ENCODE measurements at regions not wholly inside any gene's neighbourhood (a gene's known extent, or its start where the extent isn't known, plus 50 kb on each side); places are given as distances from the start of the nearest gene placed in this dataset.

- Histone ChIP-seq H3K4me3 (no peak overlapping the region), H3K36me3 (no peaks in the 10 kb centered on the region), H3K4me1 (no peaks in the 10 kb centered on the region), H3K27me3 (no peaks in the 10 kb centered on the region), H3K27ac (no peak overlapping the region), H3K9me3 (no peaks in the 10 kb centered on the region)
- no peak for DNase-seq
- TF ChIP-seq, protein P1, sequence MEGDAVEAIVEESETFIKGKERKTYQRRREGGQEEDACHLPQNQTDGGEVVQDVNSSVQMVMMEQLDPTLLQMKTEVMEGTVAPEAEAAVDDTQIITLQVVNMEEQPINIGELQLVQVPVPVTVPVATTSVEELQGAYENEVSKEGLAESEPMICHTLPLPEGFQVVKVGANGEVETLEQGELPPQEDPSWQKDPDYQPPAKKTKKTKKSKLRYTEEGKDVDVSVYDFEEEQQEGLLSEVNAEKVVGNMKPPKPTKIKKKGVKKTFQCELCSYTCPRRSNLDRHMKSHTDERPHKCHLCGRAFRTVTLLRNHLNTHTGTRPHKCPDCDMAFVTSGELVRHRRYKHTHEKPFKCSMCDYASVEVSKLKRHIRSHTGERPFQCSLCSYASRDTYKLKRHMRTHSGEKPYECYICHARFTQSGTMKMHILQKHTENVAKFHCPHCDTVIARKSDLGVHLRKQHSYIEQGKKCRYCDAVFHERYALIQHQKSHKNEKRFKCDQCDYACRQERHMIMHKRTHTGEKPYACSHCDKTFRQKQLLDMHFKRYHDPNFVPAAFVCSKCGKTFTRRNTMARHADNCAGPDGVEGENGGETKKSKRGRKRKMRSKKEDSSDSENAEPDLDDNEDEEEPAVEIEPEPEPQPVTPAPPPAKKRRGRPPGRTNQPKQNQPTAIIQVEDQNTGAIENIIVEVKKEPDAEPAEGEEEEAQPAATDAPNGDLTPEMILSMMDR (IDR thresholded peaks at IDR 0.05) = no peak
- TF ChIP-seq POLR2A (IDR thresholded peaks at IDR 0.05) = no peak
Observed at GRCh38 chr5:152456815-152457443, 51.9 kb upstream of the NMUR2 start.

DNA sequence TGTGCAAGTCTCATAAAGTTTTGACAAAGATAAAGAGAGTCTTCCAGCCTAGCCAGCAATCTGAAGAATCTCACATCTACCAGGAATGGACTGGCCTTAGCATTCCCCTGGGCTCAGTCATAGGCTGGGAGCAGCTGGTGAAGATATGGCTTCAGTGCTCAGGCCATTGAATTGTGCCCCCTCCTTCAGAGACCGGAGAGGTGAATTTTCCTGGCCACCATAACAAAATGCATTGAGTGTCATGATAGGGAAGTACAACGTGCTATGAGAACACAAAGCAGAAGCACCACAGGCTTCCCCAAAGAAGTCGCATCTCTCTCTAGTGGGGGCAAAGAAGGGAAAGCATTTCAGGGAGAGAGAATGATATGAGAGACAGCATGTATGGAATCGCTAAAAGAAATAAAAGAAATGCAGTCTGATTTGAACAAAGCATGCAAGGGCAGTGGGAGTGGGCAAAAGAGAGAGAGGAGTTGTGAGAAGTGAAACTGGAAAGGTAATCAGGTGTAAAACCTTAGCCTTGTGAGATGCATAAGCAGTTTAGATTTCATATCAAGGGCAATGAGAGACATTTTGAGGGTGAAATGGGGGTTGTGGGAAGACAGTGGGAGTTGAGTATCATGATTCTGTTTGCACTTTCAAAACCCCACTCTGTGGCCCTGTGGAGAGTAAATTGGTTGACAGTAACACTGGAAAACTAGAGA, 57.1 kb upstream of the NMUR2 start:
- DNase-seq = no peak
- H3K27ac ChIP-seq = no peak overlapping the region
- TF ChIP-seq, protein P1 (IDR thresholded peaks at IDR 0.05) = no peak
- TF ChIP-seq POLR2A (IDR thresholded peaks at IDR 0.05) = no peak

GRCh38 chr5:152464048-152464447, 59.0 kb upstream of the NMUR2 start:
- DNase-seq = no peak
- H3K9me3 ChIP-seq = no peaks in the 10 kb centered on the region
- no peaks in the 10 kb centered on the region for H3K36me3 ChIP-seq
- H3K27me3 ChIP-seq = no peaks in the 10 kb centered on the region
- no peak for TF ChIP-seq POLR2A (IDR thresholded peaks at IDR 0.05)
- TF ChIP-seq, protein P1 (IDR thresholded peaks at IDR 0.05) = no peak
- H3K27ac ChIP-seq = no peak overlapping the region
- H3K4me1 ChIP-seq = no peaks in the 10 kb centered on the region
- H3K4me3 ChIP-seq = no peak overlapping the region

More for the DNA sequence above, 57.1 kb upstream of the NMUR2 start:
- Histone ChIP-seq H3K4me1 (no peaks in the 10 kb centered on the region), H3K27me3 (no peaks in the 10 kb centered on the region), H3K36me3 (no peaks in the 10 kb centered on the region), H3K4me3 (no peak overlapping the region), H3K9me3 (no peaks in the 10 kb centered on the region)

DNA sequence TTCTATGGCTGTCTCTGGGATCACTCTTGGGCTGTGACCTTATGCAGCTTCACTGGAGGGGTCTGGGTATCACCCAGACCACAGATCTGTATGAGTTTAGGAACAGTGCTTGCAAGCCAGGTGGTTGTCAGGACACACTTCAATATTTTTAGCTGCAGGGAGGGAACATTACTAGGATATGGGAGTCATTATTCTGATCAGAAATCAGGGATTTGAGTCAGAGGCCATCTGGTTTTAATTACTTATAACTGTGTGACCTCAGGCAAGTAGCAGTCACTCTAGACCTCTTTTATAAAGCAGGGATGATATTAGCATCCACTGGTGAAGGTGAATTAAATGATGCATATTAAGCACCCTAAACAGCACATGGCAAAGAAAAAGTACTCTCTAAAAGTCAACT, 60.1 kb upstream of the NMUR2 start:
- H3K9me3 ChIP-seq = no peaks in the 10 kb centered on the region
- no peak overlapping the region for H3K4me3 ChIP-seq
- no peaks in the 10 kb centered on the region for H3K36me3 ChIP-seq
- TF ChIP-seq, protein P1 (IDR thresholded peaks at IDR 0.05) = no peak
- no peak for TF ChIP-seq POLR2A (IDR thresholded peaks at IDR 0.05)
- no peak for DNase-seq
- no peak overlapping the region for H3K27ac ChIP-seq
- no peaks in the 10 kb centered on the region for H3K27me3 ChIP-seq
- H3K4me1 ChIP-seq = no peaks in the 10 kb centered on the region

DNA sequence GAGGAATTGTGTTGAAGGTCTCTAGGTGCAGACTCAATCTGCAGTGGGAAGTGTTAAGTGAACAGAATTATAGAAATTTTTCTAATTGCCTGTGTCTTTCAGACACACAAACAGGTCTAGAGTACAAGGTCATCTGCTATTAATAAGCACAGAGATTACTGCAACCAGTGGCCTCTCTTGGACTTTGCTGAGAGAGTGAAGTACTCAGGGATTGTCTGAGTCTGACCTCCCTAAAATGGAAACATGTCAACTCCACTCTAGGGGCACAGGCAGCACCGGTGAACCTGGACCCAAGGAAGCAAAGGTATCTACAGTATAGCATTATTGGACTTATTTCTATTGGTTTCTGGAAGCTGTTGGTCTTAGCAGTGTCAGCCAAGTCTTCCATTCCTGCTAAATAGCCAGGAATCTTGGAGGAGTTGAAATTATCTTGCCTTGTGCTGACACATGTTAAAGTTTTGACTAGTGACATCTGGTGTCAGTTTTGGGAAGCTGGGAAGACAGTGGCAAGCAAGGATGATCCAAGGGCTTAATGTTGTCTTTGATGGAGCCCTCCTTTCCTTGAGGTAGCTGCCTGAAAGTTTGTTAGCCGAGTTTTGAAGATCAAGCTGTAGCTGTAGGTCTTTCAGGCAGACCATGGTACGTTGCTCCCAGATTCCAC, 61.1 kb upstream of the NMUR2 start:
- no peaks in the 10 kb centered on the region for H3K9me3 ChIP-seq
- no peaks in the 10 kb centered on the region for H3K27me3 ChIP-seq
- no peaks in the 10 kb centered on the region for H3K4me1 ChIP-seq
- no peak for DNase-seq
- H3K27ac ChIP-seq = no peak overlapping the region
- no peaks in the 10 kb centered on the region for H3K36me3 ChIP-seq
- H3K4me3 ChIP-seq = no peak overlapping the region
- TF ChIP-seq, protein P1 (IDR thresholded peaks at IDR 0.05) = no peak
- TF ChIP-seq POLR2A (IDR thresholded peaks at IDR 0.05) = no peak

Measured in Peyer's patch (tissue), 4 donors.